ENCODE measurements at regions not wholly inside any gene's neighbourhood (a gene's known extent, or its start where the extent isn't known, plus 50 kb on each side); places are given as distances from the start of the nearest gene placed in this dataset.

DNA sequence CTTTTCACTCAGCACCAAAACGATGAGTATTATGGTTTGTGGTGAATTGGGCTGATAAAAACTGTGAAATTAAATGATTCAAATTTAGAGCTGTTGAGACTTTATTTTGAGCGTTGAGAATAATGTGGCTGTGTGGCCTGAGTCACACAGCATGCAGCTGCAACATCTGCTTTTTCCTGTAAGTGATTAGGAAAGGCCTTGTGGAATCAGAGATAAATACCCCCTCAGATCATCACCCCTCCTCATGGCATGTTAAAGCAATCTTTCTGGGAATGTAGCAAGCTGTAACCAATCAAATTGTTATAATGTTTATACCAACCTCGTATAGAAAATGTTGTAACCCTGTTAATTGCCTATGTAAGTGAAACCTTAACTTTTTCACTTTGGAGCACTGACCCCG lies 90.0 kb upstream of the GRPR start:
- H3K79me2 ChIP-seq (ENCODE audit: insufficient read depth, low read length): no peaks in the 10 kb centered on the region
- WGBS (ENCODE audit: extremely low coverage, insufficient read length, low lambda C conversion rate): no CpG with 5 or more reads among the region's 4 CpGs

More for the DNA sequence above, 90.0 kb upstream of the GRPR start:
- Mint-ChIP-seq H3K36me3 (ENCODE audit: insufficient read depth in 1 of 3, low read depth in 3 of 3) (peaks cover 16 to 29% (median 25%) of the 10 kb centered on the region in 3 experiments), H3K4me3 (no peak overlapping the region), H3K27ac (peak overlapping the region in 1 of 3 experiments; percentile 30; a peak in 1 of 7 replicates), H3K4me1 (peaks cover 2 to 14% of the 10 kb centered on the region in 2 experiments; a peak in 3 of 4 replicates), H3K27me3 (ENCODE audit: low read depth) (no peaks in the 10 kb centered on the region), H3K9me3 (peaks cover 20 to 23% of the 10 kb centered on the region in 2 experiments)
- H3T11ph ChIP-seq (ENCODE audit: low read length): no peak overlapping the region
- no peak overlapping the region for H3K18ac ChIP-seq (ENCODE audit: insufficient read length, low read depth, low read length)
- no peak overlapping the region for H3K14ac ChIP-seq (ENCODE audit: insufficient read depth, low read length)
- no peak overlapping the region for H4K91ac ChIP-seq (ENCODE audit: insufficient read length, low read depth, low read length)
- no peak overlapping the region for H4K8ac ChIP-seq (replicated peaks; ENCODE audit: insufficient read length, low read depth, low read length)
- TF ChIP-seq, protein P1, sequence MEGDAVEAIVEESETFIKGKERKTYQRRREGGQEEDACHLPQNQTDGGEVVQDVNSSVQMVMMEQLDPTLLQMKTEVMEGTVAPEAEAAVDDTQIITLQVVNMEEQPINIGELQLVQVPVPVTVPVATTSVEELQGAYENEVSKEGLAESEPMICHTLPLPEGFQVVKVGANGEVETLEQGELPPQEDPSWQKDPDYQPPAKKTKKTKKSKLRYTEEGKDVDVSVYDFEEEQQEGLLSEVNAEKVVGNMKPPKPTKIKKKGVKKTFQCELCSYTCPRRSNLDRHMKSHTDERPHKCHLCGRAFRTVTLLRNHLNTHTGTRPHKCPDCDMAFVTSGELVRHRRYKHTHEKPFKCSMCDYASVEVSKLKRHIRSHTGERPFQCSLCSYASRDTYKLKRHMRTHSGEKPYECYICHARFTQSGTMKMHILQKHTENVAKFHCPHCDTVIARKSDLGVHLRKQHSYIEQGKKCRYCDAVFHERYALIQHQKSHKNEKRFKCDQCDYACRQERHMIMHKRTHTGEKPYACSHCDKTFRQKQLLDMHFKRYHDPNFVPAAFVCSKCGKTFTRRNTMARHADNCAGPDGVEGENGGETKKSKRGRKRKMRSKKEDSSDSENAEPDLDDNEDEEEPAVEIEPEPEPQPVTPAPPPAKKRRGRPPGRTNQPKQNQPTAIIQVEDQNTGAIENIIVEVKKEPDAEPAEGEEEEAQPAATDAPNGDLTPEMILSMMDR (conservative IDR thresholded peaks at IDR 0.05): no peak
- H2BK12ac ChIP-seq (ENCODE audit: insufficient read length, low read depth, low read length): no peak overlapping the region
- no peak for DNase-seq
- no peaks in the 10 kb centered on the region for H3K79me1 ChIP-seq (ENCODE audit: insufficient read depth, low read depth, low read length, poor library complexity, severe bottlenecking)
- no peak overlapping the region for H3K9ac ChIP-seq (ENCODE audit: extremely low read depth, insufficient read length, low read length)
- no peak overlapping the region for H2AFZ ChIP-seq (ENCODE audit: low read length)
- no peak overlapping the region for H2BK120ac ChIP-seq (ENCODE audit: low read depth, low read length, poor library complexity, severe bottlenecking)
- no peaks in the 10 kb centered on the region for H3K9me3 ChIP-seq (ENCODE audit: control insufficient read depth, low read depth, low read length)
- H3K27ac ChIP-seq (ENCODE audit: insufficient read length, low read depth, low read length): no peak overlapping the region
- H3K4me2 ChIP-seq (ENCODE audit: insufficient read depth, insufficient read length, low read length): no peak overlapping the region
- no peaks in the 10 kb centered on the region for H3K4me1 ChIP-seq (ENCODE audit: insufficient read depth, low read length)
- no peaks in the 10 kb centered on the region for H3K27me3 ChIP-seq (ENCODE audit: insufficient read depth, low read length)
- no peak overlapping the region for H2BK5ac ChIP-seq (ENCODE audit: insufficient read length, low read length)
- no peak overlapping the region for H2BK15ac ChIP-seq (ENCODE audit: low read depth, low read length)
- no peak overlapping the region for H3K4ac ChIP-seq (ENCODE audit: low read depth, low read length)
- H3K23ac ChIP-seq (ENCODE audit: insufficient read length, low read depth, low read length): no peak overlapping the region
- no peak overlapping the region for H3K56ac ChIP-seq (ENCODE audit: insufficient read length, low read depth, low read length)
- no peak overlapping the region for H4K5ac ChIP-seq (ENCODE audit: insufficient read length, low read depth, low read length)
- no peak overlapping the region for H2BK20ac ChIP-seq (ENCODE audit: low read depth, low read length, poor library complexity, severe bottlenecking)
- no peaks in the 10 kb centered on the region for H4K20me1 ChIP-seq (ENCODE audit: control insufficient read depth, insufficient read depth, insufficient read length)
- no peaks in the 10 kb centered on the region for H3K23me2 ChIP-seq (ENCODE audit: insufficient read length, low read depth, low read length, poor library complexity, severe bottlenecking)
- H2AK5ac ChIP-seq (ENCODE audit: insufficient read length, low read length): no peak overlapping the region
